NCI-H2081 (cell line): ENCODE measurements at regions not wholly inside any gene's neighbourhood (a gene's known extent, or its start where the extent isn't known, plus 50 kb on each side); places are given as distances from the start of the nearest gene placed in this dataset.

ENCODE experiments used
- DNase-seq, 2 experiments: peaks; one replicate each; lab custom pipeline; 2025; lab: John Stamatoyannopoulos, UW

DNA sequence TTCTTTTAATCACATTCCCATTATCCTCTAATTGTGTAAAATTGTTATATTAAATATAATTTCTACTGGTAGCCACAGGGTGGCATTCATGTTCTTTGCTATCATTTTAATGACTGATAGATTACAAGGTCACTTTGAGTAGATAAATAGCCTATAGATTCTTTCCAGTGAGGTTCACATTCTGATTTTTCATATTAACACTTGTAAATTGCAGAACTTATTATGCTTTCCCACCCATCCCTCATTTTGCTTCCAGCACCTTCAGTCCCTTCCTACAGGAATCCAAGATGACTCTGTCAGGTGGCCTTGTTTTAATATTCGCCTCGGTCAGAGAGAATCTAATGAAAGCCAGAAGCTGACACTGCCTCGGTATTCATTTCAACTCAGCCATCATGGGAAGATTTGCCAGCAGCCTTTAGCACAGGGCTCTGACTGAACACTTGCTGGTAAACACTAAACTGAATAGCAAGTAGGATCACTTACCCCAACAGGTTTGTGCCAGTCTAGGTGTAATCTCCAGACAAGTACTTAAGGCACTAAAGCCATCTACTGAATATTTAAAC is 101.2 kb upstream of the FSHR start:
- peak in 1 of 2 experiments; percentile 33 for DNase-seq

DNA sequence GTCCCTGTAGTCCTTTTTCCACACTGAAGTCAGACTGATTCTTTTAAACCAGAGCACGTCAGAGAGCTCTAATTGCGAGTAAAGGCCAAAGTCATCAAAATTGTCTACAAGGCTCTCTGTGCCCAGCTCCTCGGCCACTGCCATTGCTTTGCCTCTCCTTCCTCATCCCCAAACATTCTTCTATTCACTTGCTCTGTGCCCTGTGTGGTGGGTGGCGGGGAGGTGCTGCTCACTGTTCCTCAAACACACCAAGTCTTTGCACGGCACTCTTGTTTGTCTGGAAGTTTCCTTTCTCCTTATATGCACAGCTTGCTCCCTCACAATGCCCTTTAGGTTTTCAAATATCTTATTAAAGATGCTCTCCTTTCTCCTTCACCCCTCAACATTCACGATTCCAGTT is 100.1 kb upstream of the FSHR start:
- DNase-seq, result no peak

DNA sequence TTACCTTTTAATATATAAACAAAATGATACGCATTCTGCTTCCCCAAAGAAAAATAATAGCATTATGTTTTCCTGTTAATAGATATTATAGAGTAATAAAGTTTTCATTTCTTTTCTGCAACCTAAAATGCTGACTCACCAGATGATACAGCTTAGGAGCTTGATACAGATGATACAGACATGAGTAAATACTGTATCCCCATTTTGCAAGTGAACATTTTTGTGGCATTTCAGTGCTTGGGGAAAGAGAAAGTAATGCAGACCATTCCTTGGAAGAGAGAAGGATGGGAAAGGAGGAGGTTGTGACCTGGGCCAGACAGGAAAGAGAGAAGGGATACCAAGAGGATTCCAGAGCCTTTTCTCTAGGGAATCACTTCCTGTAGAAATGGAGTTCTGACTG is 97.5 kb upstream of the FSHR start:
- DNase-seq, result no peak

DNA sequence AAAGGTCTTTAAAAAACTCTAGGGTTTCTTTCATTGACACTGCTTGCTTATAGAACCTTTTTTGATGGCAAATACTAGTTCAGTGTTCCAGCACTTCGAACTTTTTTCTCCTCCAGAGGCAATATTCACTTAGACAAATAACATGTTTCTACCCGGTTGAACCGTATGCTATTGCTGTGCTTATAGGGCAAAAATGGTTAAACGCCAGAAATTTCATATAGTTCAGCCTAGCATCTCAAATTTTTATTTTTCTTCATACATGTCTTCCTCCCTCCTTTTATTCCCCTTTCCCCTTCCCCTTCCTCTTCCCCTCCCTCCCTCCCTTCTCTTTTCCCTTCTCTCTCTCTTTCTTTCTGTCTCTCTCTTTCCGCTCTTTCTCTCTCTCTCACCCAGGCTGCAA is 96.9 kb upstream of the FSHR start:
- no peak for DNase-seq

DNA sequence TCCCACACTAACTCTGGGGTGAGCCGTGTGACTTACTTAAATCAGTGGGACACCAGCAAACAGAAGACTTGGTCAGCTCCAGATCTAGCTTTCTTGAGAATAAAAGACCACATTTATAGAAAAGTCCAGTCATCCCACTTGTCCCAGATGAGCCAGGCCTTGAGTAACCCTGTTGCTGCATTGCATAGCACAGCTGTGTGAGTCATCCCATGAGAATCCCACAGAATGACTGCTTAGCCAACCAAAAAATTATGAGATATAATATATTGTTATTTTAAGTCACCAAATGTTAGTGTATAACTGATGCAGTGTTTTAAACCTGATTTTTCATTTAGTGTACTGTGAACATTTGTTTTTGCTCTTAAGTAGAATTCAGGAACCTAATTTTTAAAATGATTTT is 94.2 kb upstream of the FSHR start:
- DNase-seq, result no peak

DNA sequence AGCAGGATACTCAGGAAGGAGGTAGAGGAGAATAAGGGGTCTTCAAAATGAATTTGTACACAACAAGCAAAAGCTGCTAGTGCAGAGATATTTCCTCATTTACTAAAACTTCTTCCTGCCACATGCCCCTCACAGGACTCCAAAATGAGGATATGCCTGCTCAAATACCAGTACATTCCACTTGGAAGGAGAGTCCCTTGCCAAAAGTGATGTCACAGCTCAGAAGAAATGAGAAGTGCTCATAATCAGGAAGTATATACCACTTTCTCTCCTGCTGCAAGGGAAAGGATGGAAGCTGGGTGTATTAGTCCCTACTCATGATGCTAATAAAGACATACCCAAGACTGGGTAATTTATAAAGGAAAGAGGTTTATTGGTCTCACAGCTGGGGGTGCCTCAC is 87.7 kb upstream of the FSHR start:
- no peak for DNase-seq

DNA sequence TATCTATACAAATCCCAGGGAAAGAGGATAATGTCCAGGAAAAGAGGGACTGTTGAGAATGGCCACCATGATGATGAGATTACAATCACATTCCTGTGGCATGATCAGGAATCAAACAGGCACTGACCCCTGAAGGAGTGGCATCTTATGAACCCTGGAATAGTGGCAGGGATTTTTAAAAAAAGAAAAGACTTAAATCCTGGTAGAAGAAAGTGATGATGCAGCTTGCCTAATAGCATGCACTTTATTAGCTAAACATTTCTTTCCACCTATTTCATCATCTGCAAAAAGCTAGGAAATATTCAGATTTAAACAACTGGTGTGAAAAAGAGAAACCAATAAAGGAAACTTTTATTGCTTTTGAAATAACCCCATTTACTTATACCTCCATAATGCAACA is 87.2 kb upstream of the FSHR start:
- DNase-seq, result no peak

DNA sequence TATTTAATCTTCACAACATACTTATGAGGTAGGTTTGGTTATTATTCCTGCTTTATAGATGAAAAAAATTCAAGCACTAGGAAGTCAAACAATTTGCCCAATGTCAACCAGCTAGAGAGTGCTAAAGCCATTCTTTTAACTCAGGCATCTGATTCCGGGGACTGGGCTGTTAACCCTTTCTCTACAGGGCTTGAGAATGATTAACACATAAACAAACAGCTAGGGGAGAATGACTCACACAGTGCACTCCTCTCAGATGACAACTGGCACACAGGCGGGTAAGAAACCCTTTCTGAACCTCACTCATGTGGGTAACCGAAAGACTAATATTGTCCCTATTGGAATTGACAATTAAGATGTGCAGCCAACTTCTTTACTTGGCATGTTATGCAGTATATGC is 86.3 kb upstream of the FSHR start:
- no peak for DNase-seq

DNA sequence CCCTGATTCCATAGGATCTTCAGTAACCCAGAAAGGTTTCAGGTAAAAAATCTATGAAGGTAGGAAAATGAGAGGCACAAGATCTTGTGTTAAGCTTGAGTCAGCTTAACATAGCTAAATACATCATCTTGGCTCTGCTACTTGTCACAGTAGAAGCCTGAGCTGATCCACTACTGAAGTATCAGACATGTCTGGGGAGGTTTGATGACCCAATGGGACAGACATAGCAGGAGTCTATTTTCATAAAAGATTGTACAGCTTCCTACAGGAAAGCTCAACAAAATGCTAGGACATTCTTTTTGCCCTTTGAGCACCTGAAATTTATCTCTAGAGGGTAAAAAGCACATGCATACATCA is 84.3 kb upstream of the FSHR start:
- no peak for DNase-seq

DNA sequence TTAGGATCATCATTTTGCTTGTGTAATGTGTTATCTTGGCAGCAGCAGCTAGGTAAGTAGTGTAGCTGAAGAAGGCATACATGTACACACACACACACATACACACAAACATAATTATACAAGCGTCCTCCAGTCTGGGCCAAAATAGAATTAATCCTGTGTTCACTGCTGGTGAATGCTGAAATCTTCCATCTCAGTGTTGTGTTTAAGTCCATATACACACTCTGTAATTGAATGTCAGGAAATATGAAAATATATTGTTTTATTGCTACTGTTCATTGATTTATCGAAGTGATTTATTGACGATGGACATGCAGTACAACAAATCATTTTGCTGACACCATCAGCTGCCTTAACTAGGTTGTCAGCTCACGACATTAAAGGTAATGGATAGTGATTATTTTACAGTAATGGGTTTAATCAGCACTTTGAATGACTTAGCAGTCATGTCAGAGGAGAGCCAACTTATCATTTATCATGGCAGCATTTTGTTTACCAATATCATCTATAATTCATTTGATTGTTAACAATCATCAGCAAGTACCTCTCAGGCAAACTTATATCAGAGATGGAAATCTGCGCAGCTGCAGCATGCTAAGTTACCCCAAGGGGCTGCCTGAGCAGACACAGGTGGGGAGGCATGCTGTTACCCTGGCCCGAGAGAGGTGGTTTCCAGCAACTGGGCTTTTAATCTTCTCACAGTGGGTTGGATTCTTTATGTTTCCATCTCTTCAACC is 83.7 kb upstream of the FSHR start:
- DNase-seq, result no peak

DNA sequence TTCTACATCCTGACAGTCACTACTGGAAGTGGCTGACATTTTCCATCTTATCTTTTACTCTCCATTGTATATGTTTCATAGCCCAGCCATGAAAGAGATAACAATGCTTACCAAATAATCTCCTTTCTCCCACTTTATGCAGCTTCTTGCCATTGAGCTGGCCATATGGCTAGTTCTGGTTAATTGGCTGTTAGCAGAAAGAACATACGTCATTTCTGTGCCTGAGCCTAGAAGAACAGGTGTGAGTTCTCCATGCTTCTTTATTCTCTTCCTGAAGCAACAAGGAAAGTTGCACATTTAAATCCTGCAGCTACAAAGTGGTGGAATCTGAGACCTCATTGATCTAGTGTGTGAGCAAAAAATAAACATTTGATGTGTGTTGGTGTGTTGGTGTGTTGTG is 82.0 kb upstream of the FSHR start:
- no peak for DNase-seq

DNA sequence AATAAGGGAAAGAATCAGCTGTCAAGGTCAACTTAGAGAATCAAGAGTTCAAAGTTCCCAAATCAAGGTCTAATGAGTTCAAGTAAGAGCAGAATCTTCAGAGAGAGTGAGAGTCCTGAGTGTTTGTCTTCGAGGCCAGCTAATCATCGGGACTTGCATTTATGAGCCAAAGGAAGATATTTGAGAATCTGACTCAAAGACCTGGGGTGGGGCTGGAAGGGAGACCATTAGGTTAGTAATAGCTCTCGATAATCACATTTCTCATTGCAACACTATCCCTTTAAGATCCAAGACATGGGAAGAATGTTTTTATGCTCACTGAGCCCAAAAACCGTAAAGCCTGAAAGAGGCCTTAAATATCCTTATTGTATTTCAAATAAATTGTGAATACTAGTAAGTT is 72.0 kb upstream of the FSHR start:
- no peak for DNase-seq

DNA sequence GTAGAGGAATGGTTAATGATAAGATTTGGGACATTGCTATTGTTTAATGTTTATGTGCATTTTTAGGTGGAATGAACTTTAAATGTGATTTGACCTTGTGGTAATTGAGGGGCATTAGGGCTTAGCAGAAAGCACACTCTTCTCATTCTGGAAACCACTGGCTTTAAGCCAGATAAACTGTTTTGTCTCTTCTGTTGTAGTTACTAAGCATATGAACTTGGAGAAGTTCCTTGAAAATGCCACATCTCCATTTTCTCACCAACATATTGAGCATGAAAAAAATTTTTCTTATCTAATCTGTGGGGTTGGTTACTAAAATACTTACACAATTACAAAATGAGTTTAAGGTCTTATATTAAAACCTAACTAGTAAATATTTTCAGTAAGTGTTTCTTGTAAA is 70.8 kb upstream of the FSHR start:
- DNase-seq, result peak in 1 of 2 experiments; percentile 55

DNA sequence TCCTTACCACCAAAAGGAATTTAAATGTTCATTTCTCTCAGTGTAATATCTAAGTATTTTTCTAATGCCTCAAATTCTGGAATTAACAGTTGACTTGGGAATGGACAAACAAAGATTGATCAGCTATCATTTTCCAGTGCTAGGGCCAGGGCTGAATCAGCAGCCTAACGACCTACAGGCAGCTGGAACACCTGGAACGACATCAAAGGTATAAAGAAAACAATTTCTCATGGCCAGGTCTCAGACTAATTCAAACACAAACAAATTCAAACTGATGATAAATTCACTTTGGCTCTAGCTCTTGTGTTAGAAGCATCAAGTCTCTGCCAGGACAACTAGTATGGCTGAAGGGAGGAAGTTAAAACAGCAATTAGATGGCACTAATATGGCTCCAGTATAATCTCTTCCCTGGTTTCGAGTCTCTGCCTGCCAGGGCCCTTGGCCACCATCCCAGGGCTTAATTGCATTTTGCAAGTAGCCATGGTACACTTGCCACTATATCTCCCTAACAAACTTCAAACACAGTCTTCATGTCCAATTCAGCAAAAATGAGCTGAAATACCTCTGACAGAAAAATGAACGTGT is 70.2 kb upstream of the FSHR start:
- DNase-seq, result peak; percentile 82 to 97

DNA sequence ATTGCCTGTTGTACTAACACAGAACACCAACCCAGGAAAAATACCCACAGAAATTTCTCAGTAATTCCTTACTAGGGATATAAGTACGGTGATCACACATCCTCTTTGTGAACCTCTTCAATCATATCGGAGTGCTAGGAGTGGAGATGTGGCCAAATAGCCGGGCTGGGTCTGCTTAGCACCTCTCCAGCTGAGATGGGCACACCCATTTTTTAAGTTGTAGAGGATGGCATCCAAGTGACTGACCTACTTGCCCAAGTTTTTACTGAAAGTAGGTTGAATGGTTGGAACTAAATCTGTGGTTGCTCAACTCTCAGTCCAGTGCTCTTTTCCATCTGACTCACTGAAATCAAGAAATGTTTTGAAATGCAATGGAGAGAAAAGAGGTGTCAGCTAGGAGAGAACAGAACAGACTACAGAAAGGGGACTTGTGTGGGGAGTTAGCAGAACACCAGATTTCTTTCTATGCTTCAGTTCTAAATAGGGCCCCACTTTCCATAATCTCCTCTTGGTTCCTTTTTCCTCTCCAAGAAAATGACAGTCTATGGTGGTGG is 68.7 kb upstream of the FSHR start:
- DNase-seq, result no peak

DNA sequence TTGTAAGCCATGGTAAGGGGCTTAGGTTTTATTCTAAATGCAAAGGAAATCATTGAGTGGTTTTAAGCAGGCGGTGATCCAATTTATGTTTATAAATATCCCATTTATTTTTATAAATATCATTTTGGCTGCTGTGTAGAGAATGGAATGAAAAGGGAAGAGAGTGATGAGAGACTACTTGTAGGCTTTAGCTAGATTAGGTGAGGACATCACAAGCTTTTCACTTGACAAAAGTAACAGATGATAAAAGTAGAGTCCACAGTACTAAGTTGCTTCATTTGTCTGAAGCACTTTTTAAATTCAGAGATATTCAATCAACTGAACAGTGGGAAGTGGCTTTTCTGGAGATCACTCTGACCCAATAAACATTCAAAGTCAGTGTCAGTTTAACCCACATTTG is 65.4 kb upstream of the FSHR start:
- DNase-seq, result no peak

DNA sequence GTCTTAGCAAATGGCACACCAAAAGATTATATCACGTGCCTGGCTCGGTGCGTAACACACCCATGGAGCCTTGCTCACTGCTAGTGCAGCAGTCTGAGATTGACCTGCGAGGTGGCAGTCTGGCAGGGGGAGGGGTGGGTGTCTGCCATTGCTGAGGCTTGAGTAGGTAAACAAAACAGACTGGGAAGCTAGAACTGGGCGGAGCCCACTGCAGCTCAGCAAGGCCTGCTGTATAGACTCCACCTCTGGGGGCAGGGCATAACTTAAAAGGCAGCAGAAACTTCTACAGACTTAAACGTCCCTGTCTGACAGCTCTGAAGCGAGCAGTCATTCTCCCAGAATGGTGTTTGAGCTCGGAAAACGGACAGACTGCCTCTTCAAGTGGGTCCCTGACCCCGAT is 55.9 kb upstream of the FSHR start:
- DNase-seq, result no peak

DNA sequence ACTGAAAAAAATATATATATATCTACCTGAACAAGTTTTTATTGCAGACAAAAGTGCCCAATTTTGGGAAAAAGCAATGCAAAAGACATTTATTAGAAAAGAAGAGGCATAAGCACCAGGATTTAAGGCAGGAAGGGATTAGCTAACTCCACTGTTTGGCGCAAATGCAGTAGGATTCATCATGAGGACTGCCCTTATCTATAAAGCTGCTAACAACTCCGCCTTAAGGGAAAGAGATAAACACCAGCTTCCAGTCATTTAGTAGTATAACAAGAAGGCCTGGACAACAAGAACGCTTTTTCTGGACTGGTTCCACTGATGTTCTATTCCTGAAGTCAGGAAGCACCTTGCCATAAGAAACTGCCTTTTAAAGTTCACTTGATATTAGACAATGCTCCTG is 52.9 kb upstream of the FSHR start:
- no peak for DNase-seq
